Omental fat pad (tissue), 3 donors: ENCODE measurements at regions not wholly inside any gene's neighbourhood (a gene's known extent, or its start where the extent isn't known, plus 50 kb on each side); places are given as distances from the start of the nearest gene placed in this dataset.

Experiments
- ATAC-seq: fragments of 150-250 bp; one replicate; pipeline ENCODE4 v1.9.1; 2016; ENCODE audit warnings: mild to moderate bottlenecking, moderate library complexity; ENCODE audit not compliant: low FRiP score
- DNase-seq: peaks from one replicate; pipeline ENCODE4 v3.0.0-alpha.2; 2019; ENCODE audit warnings: low spot score
- TF ChIP-seq, protein P1 (sequence below), 3 donors: fragments of 450-650 bp; IDR thresholded peaks; one replicate each; pipeline ENCODE4 v1.5.1; 2016 to 2017; ENCODE audit warnings: antibody characterized with exemption in 3 of 3, mild to moderate bottlenecking in 3 of 3, moderate library complexity in 2 of 3

- ATAC-seq (no peak), DNase-seq (no peak)
- TF ChIP-seq, protein P1, sequence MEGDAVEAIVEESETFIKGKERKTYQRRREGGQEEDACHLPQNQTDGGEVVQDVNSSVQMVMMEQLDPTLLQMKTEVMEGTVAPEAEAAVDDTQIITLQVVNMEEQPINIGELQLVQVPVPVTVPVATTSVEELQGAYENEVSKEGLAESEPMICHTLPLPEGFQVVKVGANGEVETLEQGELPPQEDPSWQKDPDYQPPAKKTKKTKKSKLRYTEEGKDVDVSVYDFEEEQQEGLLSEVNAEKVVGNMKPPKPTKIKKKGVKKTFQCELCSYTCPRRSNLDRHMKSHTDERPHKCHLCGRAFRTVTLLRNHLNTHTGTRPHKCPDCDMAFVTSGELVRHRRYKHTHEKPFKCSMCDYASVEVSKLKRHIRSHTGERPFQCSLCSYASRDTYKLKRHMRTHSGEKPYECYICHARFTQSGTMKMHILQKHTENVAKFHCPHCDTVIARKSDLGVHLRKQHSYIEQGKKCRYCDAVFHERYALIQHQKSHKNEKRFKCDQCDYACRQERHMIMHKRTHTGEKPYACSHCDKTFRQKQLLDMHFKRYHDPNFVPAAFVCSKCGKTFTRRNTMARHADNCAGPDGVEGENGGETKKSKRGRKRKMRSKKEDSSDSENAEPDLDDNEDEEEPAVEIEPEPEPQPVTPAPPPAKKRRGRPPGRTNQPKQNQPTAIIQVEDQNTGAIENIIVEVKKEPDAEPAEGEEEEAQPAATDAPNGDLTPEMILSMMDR (IDR thresholded peaks at IDR 0.05) = no peak
Measured at GRCh38 chr20:51255417-51255816, 232.5 kb upstream of the KCNG1 start.

GRCh38 chr20:51253280-51253679 is 230.4 kb upstream of the KCNG1 start:
- ATAC-seq (no peak), DNase-seq (no peak)
- TF ChIP-seq, protein P1 (IDR thresholded peaks at IDR 0.05) = no peak

GRCh38 chr20:51249781-51250180 is 226.9 kb upstream of the KCNG1 start:
- DNase-seq = no peak
- ATAC-seq = no peak
- TF ChIP-seq, protein P1 (IDR thresholded peaks at IDR 0.05) = no peak

DNA sequence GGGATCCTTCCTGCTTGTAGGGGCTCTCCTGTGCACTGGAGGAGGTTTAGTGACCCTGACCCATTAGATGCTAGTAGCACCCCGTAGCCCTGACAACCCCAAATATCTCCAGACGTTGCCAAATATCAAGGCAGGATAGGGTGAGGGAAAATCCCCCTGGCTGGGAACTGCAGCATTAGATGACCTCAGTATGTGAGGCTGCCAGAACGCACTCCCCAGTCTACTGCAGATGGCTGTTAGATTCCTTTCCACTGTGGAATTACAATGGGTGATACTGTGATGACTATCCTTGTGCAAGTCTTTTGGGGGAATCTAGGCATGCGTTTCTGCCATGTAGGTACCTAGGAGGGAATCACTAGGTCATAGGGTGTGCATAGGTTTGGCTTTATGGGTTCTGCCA is 226.3 kb upstream of the KCNG1 start:
- ATAC-seq (no peak), DNase-seq (no peak)
- TF ChIP-seq, protein P1 (IDR thresholded peaks at IDR 0.05) = no peak

GRCh38 chr20:51244466-51244865 is 221.6 kb upstream of the KCNG1 start:
- DNase-seq = no peak
- TF ChIP-seq, protein P1 (IDR thresholded peaks at IDR 0.05) = no peak
- ATAC-seq = no peak

DNA sequence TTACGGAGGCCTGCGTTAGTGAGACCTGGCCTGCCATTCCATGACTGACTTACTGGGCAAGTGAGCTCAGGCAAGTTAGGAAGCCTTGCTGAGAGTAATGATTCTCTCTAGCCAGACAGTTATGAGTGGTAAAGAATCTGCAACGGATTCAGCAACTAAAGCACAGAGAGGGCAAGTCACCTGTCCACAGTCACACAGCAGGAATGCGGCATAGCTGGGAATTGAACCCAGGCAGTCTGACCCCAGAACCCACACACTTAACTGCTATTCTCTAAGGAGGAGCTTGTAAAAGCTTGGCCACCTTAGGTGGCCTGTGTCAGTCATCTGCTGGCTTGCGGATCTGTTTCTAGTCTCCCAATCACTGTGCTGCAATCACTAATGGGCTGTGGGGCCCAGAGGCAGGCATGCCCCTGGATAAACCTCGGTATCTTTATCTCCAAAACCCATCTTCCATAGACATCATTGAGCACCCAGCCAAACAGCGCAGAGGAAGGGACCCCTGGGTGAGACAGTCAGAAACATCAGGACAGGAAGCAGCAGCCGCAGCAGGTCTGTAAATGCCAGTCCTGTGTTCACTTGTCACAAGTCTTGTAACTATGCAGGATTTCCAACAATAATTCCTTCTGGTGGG is 215.9 kb upstream of the KCNG1 start:
- DNase-seq (no peak), ATAC-seq (no peak)
- TF ChIP-seq, protein P1 (IDR thresholded peaks at IDR 0.05) = no peak

GRCh38 chr20:51237791-51238190 is 214.9 kb upstream of the KCNG1 start:
- TF ChIP-seq, protein P1 (IDR thresholded peaks at IDR 0.05) = no peak
- no peak for ATAC-seq
- no peak for DNase-seq
